HEK293 (cell line): ENCODE measurements at regions not wholly inside any gene's neighbourhood (a gene's known extent, or its start where the extent isn't known, plus 50 kb on each side); places are given as distances from the start of the nearest gene placed in this dataset.

ENCODE experiments used
- CTCF ChIP-seq: fragments of 450-650 bp; formaldehyde crosslinking; IDR thresholded peaks from 2 replicates; pipeline ENCODE4 v1.5.1; 2016; ENCODE audit warnings: missing biosample characterization, missing genetic modification characterization
- PRDM6 ChIP-seq: fragments of 450-650 bp; formaldehyde crosslinking; IDR thresholded peaks from 2 replicates; pipeline ENCODE4 v1.5.1; 2017; ENCODE audit warnings: missing biosample characterization, missing genetic modification characterization
- ZBTB11 ChIP-seq: fragments of 450-650 bp; formaldehyde crosslinking; conservative IDR thresholded peaks from 2 replicates; pipeline ENCODE4 v1.5.1; 2016; ENCODE audit warnings: low read depth, missing biosample characterization, missing genetic modification characterization
- ZBTB7A ChIP-seq: fragments of 450-650 bp; formaldehyde crosslinking; IDR thresholded peaks from 2 replicates; pipeline ENCODE4 v1.5.1; 2016; ENCODE audit warnings: low read depth, missing biosample characterization, missing genetic modification characterization
- ZNF174 ChIP-seq: fragments of 450-650 bp; formaldehyde crosslinking; IDR thresholded peaks from 2 replicates; pipeline ENCODE4 v1.5.0; 2017; ENCODE audit warnings: missing biosample characterization, mild to moderate bottlenecking, missing genetic modification characterization
- ZNF23 ChIP-seq: fragments of 450-650 bp; formaldehyde crosslinking; IDR thresholded peaks from 2 replicates; pipeline ENCODE4 v1.5.1; 2016; ENCODE audit warnings: missing biosample characterization, missing genetic modification characterization, borderline replicate concordance
- ZNF571 ChIP-seq: fragments of 450-650 bp; formaldehyde crosslinking; IDR thresholded peaks from 2 replicates; pipeline ENCODE4 v1.5.0; 2017; ENCODE audit warnings: missing biosample characterization, missing genetic modification characterization
- ZNF624 ChIP-seq: fragments of 450-650 bp; formaldehyde crosslinking; IDR thresholded peaks from 2 replicates; pipeline ENCODE4 v1.5.1; 2017; ENCODE audit warnings: missing biosample characterization, missing genetic modification characterization
- ZSCAN30 ChIP-seq: fragments of 450-650 bp; IDR thresholded peaks from 2 replicates; pipeline ENCODE4 v1.5.1; 2018; ENCODE audit warnings: missing biosample characterization, mild to moderate bottlenecking, missing genetic modification characterization, moderate library complexity

GRCh38 chr7:29651477-29651876, 87.8 kb downstream of the PRR15 start:
- TF ChIP-seq CTCF (tag by site-specific recombination) (no peak), ZBTB7A (tag by site-specific recombination) (no peak), ZNF174 (no peak), ZBTB11 (tag by site-specific recombination) (no peak), ZNF571 (tag by site-specific recombination) (no peak), ZNF624 (no peak), ZSCAN30 (tag by site-specific recombination) (no peak), ZNF23 (tag by site-specific recombination) (no peak), PRDM6 (tag by site-specific recombination) (no peak)
